GM12873 (cell line): ENCODE measurements at regions not wholly inside any gene's neighbourhood (a gene's known extent, or its start where the extent isn't known, plus 50 kb on each side); places are given as distances from the start of the nearest gene placed in this dataset.

Experiments used
- CTCF ChIP-seq: IDR thresholded peaks from 2 replicates; pipeline ENCODE4 v1.5.1; 2012; ENCODE audit warnings: low read depth, mild to moderate bottlenecking, moderate library complexity, low read length, control low read depth; ENCODE audit not compliant: insufficient read depth; ENCODE audit errors: missing control alignments

GRCh38 chr19:31418692-31419430, 69.6 kb upstream of the TSHZ3 start:
- no peak for TF ChIP-seq CTCF

- TF ChIP-seq CTCF, result no peak
Measured at GRCh38 chr19:31419871-31420445, 70.7 kb upstream of the TSHZ3 start.

GRCh38 chr19:31421082-31421481, 71.8 kb upstream of the TSHZ3 start:
- no peak for TF ChIP-seq CTCF

GRCh38 chr19:31421856-31422255, 72.6 kb upstream of the TSHZ3 start:
- no peak for TF ChIP-seq CTCF

- TF ChIP-seq CTCF, result no peak
Measured at GRCh38 chr19:31423896-31424295, 74.7 kb upstream of the TSHZ3 start.

- no peak for TF ChIP-seq CTCF
Measured at GRCh38 chr19:31424861-31425620, 75.8 kb upstream of the TSHZ3 start.

- no peak for TF ChIP-seq CTCF
Measured at GRCh38 chr19:31427857-31428256, 78.6 kb upstream of the TSHZ3 start.
